Mammary epithelial cell (primary cell): ENCODE measurements at regions not wholly inside any gene's neighbourhood (a gene's known extent, or its start where the extent isn't known, plus 50 kb on each side); places are given as distances from the start of the nearest gene placed in this dataset.

Experiments used
- EZH2 ChIP-seq: IDR thresholded peaks from 2 replicates; pipeline ENCODE4 v1.6.1; 2012; ENCODE audit warnings: low read length, inconsistent platforms, borderline replicate concordance
- TF ChIP-seq, protein P1 (sequence below), 2 donors: IDR thresholded peaks in 1 of 2; conservative IDR thresholded peaks in 1 of 2; 2 replicates each; pipeline ENCODE4 v1.5.1; 2011 to 2012; ENCODE audit warnings: inconsistent platforms in 2 of 2, low read length in 2 of 2, mild to moderate bottlenecking in 2 of 2, control low read depth in 1 of 2, low read depth in 1 of 2; ENCODE audit not compliant: insufficient read depth in 1 of 2; ENCODE audit errors: extremely low read depth in 1 of 2

DNA sequence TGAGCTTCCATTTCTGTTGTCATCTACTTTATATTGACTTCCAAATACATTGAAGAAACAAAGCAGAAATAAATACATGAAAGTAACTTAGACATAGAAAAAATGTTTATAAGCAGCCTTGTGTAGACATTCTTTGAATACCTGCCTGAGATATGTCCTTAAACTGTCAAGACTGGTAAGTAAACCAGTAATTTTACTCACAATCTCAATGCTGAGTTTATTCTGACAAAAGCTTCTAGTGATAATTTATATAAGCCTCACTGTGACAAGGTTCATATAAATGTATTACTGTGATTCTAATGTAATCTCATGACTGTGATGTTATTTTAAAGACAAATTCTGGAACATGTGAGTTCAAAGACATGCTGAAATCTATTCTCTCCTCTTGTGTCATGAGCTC, 516.7 kb upstream of the B3GALT2 start:
- TF ChIP-seq, protein P1, sequence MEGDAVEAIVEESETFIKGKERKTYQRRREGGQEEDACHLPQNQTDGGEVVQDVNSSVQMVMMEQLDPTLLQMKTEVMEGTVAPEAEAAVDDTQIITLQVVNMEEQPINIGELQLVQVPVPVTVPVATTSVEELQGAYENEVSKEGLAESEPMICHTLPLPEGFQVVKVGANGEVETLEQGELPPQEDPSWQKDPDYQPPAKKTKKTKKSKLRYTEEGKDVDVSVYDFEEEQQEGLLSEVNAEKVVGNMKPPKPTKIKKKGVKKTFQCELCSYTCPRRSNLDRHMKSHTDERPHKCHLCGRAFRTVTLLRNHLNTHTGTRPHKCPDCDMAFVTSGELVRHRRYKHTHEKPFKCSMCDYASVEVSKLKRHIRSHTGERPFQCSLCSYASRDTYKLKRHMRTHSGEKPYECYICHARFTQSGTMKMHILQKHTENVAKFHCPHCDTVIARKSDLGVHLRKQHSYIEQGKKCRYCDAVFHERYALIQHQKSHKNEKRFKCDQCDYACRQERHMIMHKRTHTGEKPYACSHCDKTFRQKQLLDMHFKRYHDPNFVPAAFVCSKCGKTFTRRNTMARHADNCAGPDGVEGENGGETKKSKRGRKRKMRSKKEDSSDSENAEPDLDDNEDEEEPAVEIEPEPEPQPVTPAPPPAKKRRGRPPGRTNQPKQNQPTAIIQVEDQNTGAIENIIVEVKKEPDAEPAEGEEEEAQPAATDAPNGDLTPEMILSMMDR (conservative IDR thresholded peaks at IDR 0.05 in 1 of 2, IDR thresholded peaks at IDR 0.05 in 1 of 2; ENCODE audit: extremely low read depth in 1 of 2, insufficient read depth in 1 of 2, low read depth in 1 of 2, low read length in 2 of 2) = no peak
- TF ChIP-seq EZH2 = no peak
